H9 (cell line): ENCODE measurements at regions not wholly inside any gene's neighbourhood (a gene's known extent, or its start where the extent isn't known, plus 50 kb on each side); places are given as distances from the start of the nearest gene placed in this dataset.

Experiments used
- DNase-seq: peaks from one replicate; pipeline ENCODE4 v3.0.0-alpha.2; 2017
- H2AFZ ChIP-seq: one replicate; pipeline ENCODE4 v1.6.1; 2013; ENCODE audit warnings: mild to moderate bottlenecking, low read length, control low read depth, moderate library complexity
- H2AK5ac ChIP-seq: 2 replicates; pipeline ENCODE4 v1.6.1; 2013; ENCODE audit warnings: low read length, control low read depth, mixed read lengths; ENCODE audit not compliant: insufficient read length
- H2BK120ac ChIP-seq: one replicate; pipeline ENCODE4 v1.6.1; 2013; ENCODE audit warnings: low read depth, mild to moderate bottlenecking, low read length, control low read depth, inconsistent platforms; ENCODE audit not compliant: poor library complexity, severe bottlenecking
- H2BK12ac ChIP-seq: 2 replicates; pipeline ENCODE4 v1.6.1; 2013; ENCODE audit warnings: low read length, control low read depth, mixed read lengths, low read depth; ENCODE audit not compliant: insufficient read length
- H2BK15ac ChIP-seq: 2 replicates; pipeline ENCODE4 v1.6.1; 2013; ENCODE audit warnings: low read depth, low read length, control low read depth
- H2BK20ac ChIP-seq: one replicate; pipeline ENCODE4 v1.6.1; 2013; ENCODE audit warnings: low read depth, mild to moderate bottlenecking, low read length, control low read depth, inconsistent platforms; ENCODE audit not compliant: poor library complexity, severe bottlenecking
- H2BK5ac ChIP-seq: 2 replicates; pipeline ENCODE4 v1.6.1; 2013; ENCODE audit warnings: low read length, control low read depth, mixed read lengths; ENCODE audit not compliant: insufficient read length
- H3K14ac ChIP-seq: 2 replicates; pipeline ENCODE4 v1.6.1; 2013; ENCODE audit warnings: low read length, control low read depth; ENCODE audit not compliant: insufficient read depth
- H3K18ac ChIP-seq: 2 replicates; pipeline ENCODE4 v1.6.1; 2013; ENCODE audit warnings: low read depth, mild to moderate bottlenecking, mixed read lengths, low read length, control low read depth; ENCODE audit not compliant: insufficient read length
- H3K23ac ChIP-seq: 2 replicates; pipeline ENCODE4 v1.6.1; 2013; ENCODE audit warnings: low read length, control low read depth, mixed read lengths, low read depth; ENCODE audit not compliant: insufficient read length
- H3K23me2 ChIP-seq: 2 replicates; pipeline ENCODE4 v1.6.1; 2013; ENCODE audit warnings: low read depth, mild to moderate bottlenecking, mixed read lengths, low read length, control low read depth; ENCODE audit not compliant: insufficient read length, poor library complexity, severe bottlenecking
- H3K27ac ChIP-seq: 2 replicates; pipeline ENCODE4 v1.5.1; 2013; ENCODE audit warnings: low read length, control low read depth, mixed read lengths, low read depth; ENCODE audit not compliant: insufficient read length
- H3K27me3 ChIP-seq: 2 replicates; pipeline ENCODE4 v1.6.1; 2013; ENCODE audit warnings: low read length, control low read depth, inconsistent platforms; ENCODE audit not compliant: insufficient read depth
- H3K4ac ChIP-seq: 2 replicates; pipeline ENCODE4 v1.6.1; 2013; ENCODE audit warnings: low read depth, mild to moderate bottlenecking, control low read depth, inconsistent platforms, low read length, moderate library complexity
- H3K4me1 ChIP-seq: 2 replicates; pipeline ENCODE4 v1.6.1; 2013; ENCODE audit warnings: low read length, control low read depth, inconsistent platforms; ENCODE audit not compliant: insufficient read depth
- H3K4me2 ChIP-seq: 2 replicates; pipeline ENCODE4 v1.6.1; 2013; ENCODE audit warnings: low read length, control low read depth, mixed read lengths; ENCODE audit not compliant: insufficient read length, insufficient read depth
- H3K56ac ChIP-seq: 2 replicates; pipeline ENCODE4 v1.6.1; 2013; ENCODE audit warnings: low read depth, mild to moderate bottlenecking, mixed read lengths, low read length, control low read depth; ENCODE audit not compliant: insufficient read length
- H3K79me1 ChIP-seq: 2 replicates; pipeline ENCODE4 v1.6.1; 2013; ENCODE audit warnings: low read depth, mild to moderate bottlenecking, moderate library complexity, low read length, control low read depth, inconsistent platforms; ENCODE audit not compliant: insufficient read depth, poor library complexity, severe bottlenecking
- H3K79me2 ChIP-seq: 2 replicates; pipeline ENCODE4 v1.6.1; 2013; ENCODE audit warnings: low read length, control low read depth, inconsistent platforms; ENCODE audit not compliant: insufficient read depth
- H3K9ac ChIP-seq: 2 replicates; pipeline ENCODE4 v1.6.1; 2013; ENCODE audit warnings: low read length, control low read depth, mixed read lengths; ENCODE audit not compliant: insufficient read length; ENCODE audit errors: extremely low read depth
- H3K9me3 ChIP-seq: one replicate; pipeline ENCODE4 v1.6.1; 2013; ENCODE audit warnings: low read depth, low read length, inconsistent platforms; ENCODE audit not compliant: control insufficient read depth
- H3T11ph ChIP-seq: one replicate; pipeline ENCODE4 v1.6.1; 2013; ENCODE audit warnings: mild to moderate bottlenecking, low read length, control low read depth, inconsistent platforms
- H4K20me1 ChIP-seq: one replicate; pipeline ENCODE4 v1.6.1; 2013; ENCODE audit not compliant: control insufficient read depth, insufficient read length, insufficient read depth
- H4K5ac ChIP-seq: 2 replicates; pipeline ENCODE4 v1.6.1; 2013; ENCODE audit warnings: low read depth, mild to moderate bottlenecking, mixed read lengths, low read length, control low read depth; ENCODE audit not compliant: insufficient read length
- H4K8ac ChIP-seq: replicated peaks from 2 replicates; pipeline ENCODE4 v1.6.1; 2013; ENCODE audit warnings: low read length, control low read depth, mixed read lengths, low read depth; ENCODE audit not compliant: insufficient read length
- H4K91ac ChIP-seq: 2 replicates; pipeline ENCODE4 v1.6.1; 2013; ENCODE audit warnings: low read depth, mild to moderate bottlenecking, moderate library complexity, mixed read lengths, low read length, control low read depth; ENCODE audit not compliant: insufficient read length
- H3K27ac Mint-ChIP-seq, 3 experiments: 2 replicates in 2 of 3; 3 replicates in 1 of 3; pipeline ENCODE4 v1.8.0; 2020 to 2021; ENCODE audit warnings: mixed read lengths in 3 of 3, mild to moderate bottlenecking in 1 of 3, moderate library complexity in 1 of 3
- H3K27me3 Mint-ChIP-seq: 2 replicates; pipeline ENCODE4 v1.8.0; 2021; ENCODE audit warnings: low read depth, mild to moderate bottlenecking, moderate library complexity, mixed read lengths
- H3K36me3 Mint-ChIP-seq, 3 experiments: 2 replicates in 2 of 3; 3 replicates in 1 of 3; pipeline ENCODE4 v1.8.0; 2020 to 2021; ENCODE audit warnings: low read depth in 3 of 3, mixed read lengths in 3 of 3; ENCODE audit not compliant: insufficient read depth in 1 of 3
- H3K4me1 Mint-ChIP-seq, 2 experiments: 2 replicates each; pipeline ENCODE4 v1.8.0; 2020; ENCODE audit warnings: mixed read lengths in 2 of 2
- H3K4me3 Mint-ChIP-seq, 2 experiments: 2 replicates in 1 of 2; 3 replicates in 1 of 2; pipeline ENCODE4 v1.8.0; 2020 to 2021; ENCODE audit warnings: mild to moderate bottlenecking in 2 of 2, mixed read lengths in 2 of 2, moderate library complexity in 1 of 2
- H3K9me3 Mint-ChIP-seq, 2 experiments: 2 replicates in 1 of 2; 3 replicates in 1 of 2; pipeline ENCODE4 v1.8.0; 2020; ENCODE audit warnings: mild to moderate bottlenecking in 2 of 2, mixed read lengths in 2 of 2, moderate library complexity in 1 of 2
- WGBS: extraction: QIAGEN DNeasy Blood & Tissue Kit; methylation state at CpG from one replicate; pipeline ENCODE4 v1.1.7; 2013; ENCODE audit warnings: missing lambda C conversion rate, low lambda C conversion rate, mixed read lengths; ENCODE audit not compliant: insufficient read length; ENCODE audit errors: extremely low coverage; 5-methylcytosine and 5-hydroxymethylcytosine counted together
- TF ChIP-seq, protein P1 (sequence below): fragments of 200-600 bp; sonication (generic); conservative IDR thresholded peaks from 3 replicates; pipeline ENCODE4 v1.8.0; 2021; ENCODE audit warnings: antibody characterized with exemption, mild to moderate bottlenecking

DNA sequence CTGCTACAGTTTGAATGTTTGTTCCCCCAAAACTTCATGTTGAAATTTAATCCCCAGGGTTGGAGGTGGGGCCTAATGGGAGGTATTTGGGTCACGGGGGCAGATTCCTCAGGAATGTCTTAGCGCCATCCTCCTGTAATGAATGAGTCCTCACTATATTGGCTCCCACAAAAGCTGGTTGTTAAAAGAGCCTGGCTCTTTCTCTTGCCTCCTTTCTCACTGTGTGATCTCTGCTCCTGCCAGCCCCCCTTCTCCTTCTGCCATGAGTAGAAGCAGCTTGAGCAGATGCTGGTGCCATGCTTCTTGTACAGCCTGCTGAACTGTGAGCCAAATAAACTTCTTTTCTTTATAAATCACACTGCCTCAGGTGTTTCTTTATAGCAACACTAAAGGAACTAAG, 721.0 kb upstream of the PKDCC start:
- H3K4ac ChIP-seq = no peak overlapping the region
- H2BK15ac ChIP-seq = no peak overlapping the region
- H3K56ac ChIP-seq = no peak overlapping the region
- H3K27me3 Mint-ChIP-seq = no peaks in the 10 kb centered on the region
- H3K18ac ChIP-seq = no peak overlapping the region
- H3K4me1 Mint-ChIP-seq = peaks cover 4 to 6% of the 10 kb centered on the region in 2 experiments
- H3K4me2 ChIP-seq = no peak overlapping the region
- TF ChIP-seq, protein P1, sequence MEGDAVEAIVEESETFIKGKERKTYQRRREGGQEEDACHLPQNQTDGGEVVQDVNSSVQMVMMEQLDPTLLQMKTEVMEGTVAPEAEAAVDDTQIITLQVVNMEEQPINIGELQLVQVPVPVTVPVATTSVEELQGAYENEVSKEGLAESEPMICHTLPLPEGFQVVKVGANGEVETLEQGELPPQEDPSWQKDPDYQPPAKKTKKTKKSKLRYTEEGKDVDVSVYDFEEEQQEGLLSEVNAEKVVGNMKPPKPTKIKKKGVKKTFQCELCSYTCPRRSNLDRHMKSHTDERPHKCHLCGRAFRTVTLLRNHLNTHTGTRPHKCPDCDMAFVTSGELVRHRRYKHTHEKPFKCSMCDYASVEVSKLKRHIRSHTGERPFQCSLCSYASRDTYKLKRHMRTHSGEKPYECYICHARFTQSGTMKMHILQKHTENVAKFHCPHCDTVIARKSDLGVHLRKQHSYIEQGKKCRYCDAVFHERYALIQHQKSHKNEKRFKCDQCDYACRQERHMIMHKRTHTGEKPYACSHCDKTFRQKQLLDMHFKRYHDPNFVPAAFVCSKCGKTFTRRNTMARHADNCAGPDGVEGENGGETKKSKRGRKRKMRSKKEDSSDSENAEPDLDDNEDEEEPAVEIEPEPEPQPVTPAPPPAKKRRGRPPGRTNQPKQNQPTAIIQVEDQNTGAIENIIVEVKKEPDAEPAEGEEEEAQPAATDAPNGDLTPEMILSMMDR = no peak
- H4K5ac ChIP-seq = no peak overlapping the region
- no peak overlapping the region for H3T11ph ChIP-seq
- no peak overlapping the region for H2BK20ac ChIP-seq
- H2BK120ac ChIP-seq = no peak overlapping the region
- peaks cover 0 to 6% (median 3%) of the 10 kb centered on the region in 3 experiments; a peak in 3 of 7 replicates for H3K36me3 Mint-ChIP-seq
- peak overlapping the region; percentile 42 to 83 (median 80); a peak in 3 of 7 replicates for H3K27ac Mint-ChIP-seq
- no peaks in the 10 kb centered on the region for H4K20me1 ChIP-seq
- DNase-seq = peak; percentile 27
- H2AFZ ChIP-seq = no peak overlapping the region
- no peaks in the 10 kb centered on the region for H3K79me1 ChIP-seq
- H3K14ac ChIP-seq = no peak overlapping the region
- H4K91ac ChIP-seq = no peak overlapping the region
- no peaks in the 10 kb centered on the region for H3K23me2 ChIP-seq
- H3K4me3 Mint-ChIP-seq = no peak overlapping the region
- H3K4me1 ChIP-seq = no peaks in the 10 kb centered on the region
- H3K9me3 Mint-ChIP-seq = peaks cover 5 to 6% of the 10 kb centered on the region in 2 experiments; a peak in 3 of 5 replicates
- H2AK5ac ChIP-seq = no peak overlapping the region
- no peaks in the 10 kb centered on the region for H3K79me2 ChIP-seq
- H3K27ac ChIP-seq = no peak overlapping the region
- H2BK5ac ChIP-seq = no peak overlapping the region
- no peak overlapping the region for H2BK12ac ChIP-seq
- no peak overlapping the region for H4K8ac ChIP-seq
- no CpG with 5 or more reads among the region's 2 CpGs for WGBS
- H3K9ac ChIP-seq = no peak overlapping the region
- H3K23ac ChIP-seq = no peak overlapping the region
- H3K9me3 ChIP-seq = no peaks in the 10 kb centered on the region
- no peaks in the 10 kb centered on the region for H3K27me3 ChIP-seq
